ENCODE measurements at regions not wholly inside any gene's neighbourhood (a gene's known extent, or its start where the extent isn't known, plus 50 kb on each side); places are given as distances from the start of the nearest gene placed in this dataset.

- POLR2A ChIA-PET = no interaction called here
Measured at GRCh38 chr2:19224486-19224885, 133.9 kb downstream of the OSR1 start.

GRCh38 chr2:19224011-19224410 is 134.4 kb downstream of the OSR1 start:
- H3K4me1 Mint-ChIP-seq (ENCODE audit: low read depth, unreplicated experiment) = no peaks in the 10 kb centered on the region
- Histone ChIP-seq H3K4me3 (ENCODE audit: low read depth, low read length) (no peak overlapping the region), H3K27me3 (replicated peaks; ENCODE audit: control insufficient read depth, insufficient read depth, low read length) (no peaks in the 10 kb centered on the region), H3K9me3 (no peaks in the 10 kb centered on the region), H3K36me3 (ENCODE audit: control insufficient read depth, insufficient read depth, low read length) (no peaks in the 10 kb centered on the region), H3K4me1 (no peaks in the 10 kb centered on the region; the same call in 1 of the 2 replicates)
- H3K36me3 Mint-ChIP-seq (ENCODE audit: insufficient read depth, unreplicated experiment) = no peaks in the 10 kb centered on the region
- no TSS peak for BruUV-seq (replicated peaks)
- intact Hi-C loops (cut with micrococcal nuclease; ENCODE audit: unreplicated experiment) = no loop called here
- DNase-seq = no peak
- H3K27me3 Mint-ChIP-seq (ENCODE audit: insufficient read depth, unreplicated experiment) = no peaks in the 10 kb centered on the region
- CTCF ChIA-PET = no interaction called here
- H3K27ac Mint-ChIP-seq (ENCODE audit: unreplicated experiment) = no peak overlapping the region
- H3K9me3 Mint-ChIP-seq (ENCODE audit: unreplicated experiment) = no peaks in the 10 kb centered on the region
- POLR2A ChIA-PET = no interaction called here
- no peak overlapping the region for H3K4me3 Mint-ChIP-seq (ENCODE audit: unreplicated experiment)
- TF ChIP-seq, protein P1, sequence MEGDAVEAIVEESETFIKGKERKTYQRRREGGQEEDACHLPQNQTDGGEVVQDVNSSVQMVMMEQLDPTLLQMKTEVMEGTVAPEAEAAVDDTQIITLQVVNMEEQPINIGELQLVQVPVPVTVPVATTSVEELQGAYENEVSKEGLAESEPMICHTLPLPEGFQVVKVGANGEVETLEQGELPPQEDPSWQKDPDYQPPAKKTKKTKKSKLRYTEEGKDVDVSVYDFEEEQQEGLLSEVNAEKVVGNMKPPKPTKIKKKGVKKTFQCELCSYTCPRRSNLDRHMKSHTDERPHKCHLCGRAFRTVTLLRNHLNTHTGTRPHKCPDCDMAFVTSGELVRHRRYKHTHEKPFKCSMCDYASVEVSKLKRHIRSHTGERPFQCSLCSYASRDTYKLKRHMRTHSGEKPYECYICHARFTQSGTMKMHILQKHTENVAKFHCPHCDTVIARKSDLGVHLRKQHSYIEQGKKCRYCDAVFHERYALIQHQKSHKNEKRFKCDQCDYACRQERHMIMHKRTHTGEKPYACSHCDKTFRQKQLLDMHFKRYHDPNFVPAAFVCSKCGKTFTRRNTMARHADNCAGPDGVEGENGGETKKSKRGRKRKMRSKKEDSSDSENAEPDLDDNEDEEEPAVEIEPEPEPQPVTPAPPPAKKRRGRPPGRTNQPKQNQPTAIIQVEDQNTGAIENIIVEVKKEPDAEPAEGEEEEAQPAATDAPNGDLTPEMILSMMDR (IDR thresholded peaks at IDR 0.05; ENCODE audit: insufficient read depth in 1 of 2, low read depth in 1 of 2, low read length in 1 of 2, severe bottlenecking in 1 of 2, unreplicated experiment in 1 of 2) = no peak

More at GRCh38 chr2:19224486-19224885, 133.9 kb downstream of the OSR1 start:
- H3K9me3 Mint-ChIP-seq (ENCODE audit: unreplicated experiment) = no peaks in the 10 kb centered on the region
- no peaks in the 10 kb centered on the region for H3K27me3 ChIP-seq (replicated peaks; ENCODE audit: control insufficient read depth, insufficient read depth, low read length)
- no peak overlapping the region for H3K4me3 Mint-ChIP-seq (ENCODE audit: unreplicated experiment)
- CTCF ChIA-PET = no interaction called here
- no peak overlapping the region for H3K27ac Mint-ChIP-seq (ENCODE audit: unreplicated experiment)
- H3K4me1 Mint-ChIP-seq (ENCODE audit: low read depth, unreplicated experiment) = no peaks in the 10 kb centered on the region
- intact Hi-C loops (cut with micrococcal nuclease; ENCODE audit: unreplicated experiment) = no loop called here
- BruUV-seq (replicated peaks) = no TSS peak
- TF ChIP-seq, protein P1 (IDR thresholded peaks at IDR 0.05; ENCODE audit: insufficient read depth in 1 of 2, low read depth in 1 of 2, low read length in 1 of 2, severe bottlenecking in 1 of 2, unreplicated experiment in 1 of 2) = no peak
- no peak for DNase-seq
- no peaks in the 10 kb centered on the region for H3K36me3 ChIP-seq (ENCODE audit: control insufficient read depth, insufficient read depth, low read length)
- no peaks in the 10 kb centered on the region for H3K27me3 Mint-ChIP-seq (ENCODE audit: insufficient read depth, unreplicated experiment)
- no peaks in the 10 kb centered on the region for H3K9me3 ChIP-seq
- no peak overlapping the region for H3K4me3 ChIP-seq (ENCODE audit: low read depth, low read length)
- no peaks in the 10 kb centered on the region; the same call in 1 of the 2 replicates for H3K4me1 ChIP-seq
- H3K36me3 Mint-ChIP-seq (ENCODE audit: insufficient read depth, unreplicated experiment) = no peaks in the 10 kb centered on the region

- Mint-ChIP-seq H3K27ac (ENCODE audit: unreplicated experiment) (no peak overlapping the region), H3K4me1 (ENCODE audit: low read depth, unreplicated experiment) (no peaks in the 10 kb centered on the region), H3K9me3 (ENCODE audit: unreplicated experiment) (no peaks in the 10 kb centered on the region), H3K36me3 (ENCODE audit: insufficient read depth, unreplicated experiment) (no peaks in the 10 kb centered on the region), H3K4me3 (ENCODE audit: unreplicated experiment) (no peak overlapping the region), H3K27me3 (ENCODE audit: insufficient read depth, unreplicated experiment) (no peaks in the 10 kb centered on the region)
- H3K9me3 ChIP-seq = no peaks in the 10 kb centered on the region
- BruUV-seq (replicated peaks) = no TSS peak
- CTCF ChIA-PET = no interaction called here
- DNase-seq = no peak
- peaks cover 4% of the 10 kb centered on the region; the same call in 1 of the 2 replicates for H3K4me1 ChIP-seq
- POLR2A ChIA-PET = no interaction called here
- TF ChIP-seq, protein P1 (IDR thresholded peaks at IDR 0.05; ENCODE audit: insufficient read depth in 1 of 2, low read depth in 1 of 2, low read length in 1 of 2, severe bottlenecking in 1 of 2, unreplicated experiment in 1 of 2) = no peak
- H3K27me3 ChIP-seq (replicated peaks; ENCODE audit: control insufficient read depth, insufficient read depth, low read length) = no peaks in the 10 kb centered on the region
- no peak overlapping the region for H3K4me3 ChIP-seq (ENCODE audit: low read depth, low read length)
- intact Hi-C loops (cut with micrococcal nuclease; ENCODE audit: unreplicated experiment) = no loop called here
- H3K36me3 ChIP-seq (ENCODE audit: control insufficient read depth, insufficient read depth, low read length) = no peaks in the 10 kb centered on the region
Measured at GRCh38 chr2:19219060-19219459, 139.4 kb downstream of the OSR1 start.
